ENCODE measurements at regions not wholly inside any gene's neighbourhood (a gene's known extent, or its start where the extent isn't known, plus 50 kb on each side); places are given as distances from the start of the nearest gene placed in this dataset.

- Histone ChIP-seq H3K36me3 (no peaks in the 10 kb centered on the region), H3K4me3 (no peak overlapping the region), H3K9me3 (no peaks in the 10 kb centered on the region), H3K27ac (no peak overlapping the region), H3K4me1 (no peaks in the 10 kb centered on the region), H3K27me3 (no peaks in the 10 kb centered on the region)
- no peak for DNase-seq
- ATAC-seq, result no peak
- 20% methylated on average over 1 of the region's 9 CpGs for WGBS (ENCODE audit: insufficient coverage, low coverage, low lambda C conversion rate, missing lambda C conversion rate)
- TF ChIP-seq CTCF (IDR thresholded peaks at IDR 0.05) (no peak), POLR2A (IDR thresholded peaks at IDR 0.05) (no peak)
- intact Hi-C loops (cut with DNase I), result no loop called here
These were observed 241.3 kb downstream of the RBFOX3 start for GRCh38 chr17:79369532-79369931.

DNA sequence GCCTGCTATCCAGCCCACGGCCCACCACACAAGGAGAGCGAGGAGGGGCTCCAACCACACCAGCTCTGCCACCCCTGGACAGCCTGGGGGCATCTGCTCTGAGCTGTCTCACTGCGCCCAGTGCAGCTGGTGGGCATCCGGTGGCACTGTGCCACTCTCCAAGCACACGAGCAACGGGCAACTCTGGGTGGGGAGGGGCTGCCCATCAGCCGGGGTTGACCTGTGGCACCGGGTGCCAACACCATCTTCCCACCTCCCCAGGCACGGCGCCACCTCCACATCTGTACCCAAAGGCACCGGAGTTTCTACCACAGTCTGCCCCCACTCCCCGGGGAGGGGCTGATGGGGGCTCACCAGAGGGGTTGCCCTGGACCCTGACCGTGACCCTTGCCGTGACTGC lies 241.8 kb downstream of the RBFOX3 start:
- no peaks in the 10 kb centered on the region for H3K27me3 ChIP-seq
- intact Hi-C loops (cut with DNase I), result no loop called here
- no peaks in the 10 kb centered on the region for H3K9me3 ChIP-seq
- H3K4me3 ChIP-seq, result no peak overlapping the region
- no peak for DNase-seq
- 64% methylated on average over 5 of the region's 14 CpGs for WGBS (ENCODE audit: insufficient coverage, low coverage, low lambda C conversion rate, missing lambda C conversion rate)
- no peaks in the 10 kb centered on the region for H3K36me3 ChIP-seq
- TF ChIP-seq CTCF (IDR thresholded peaks at IDR 0.05) (no peak), POLR2A (IDR thresholded peaks at IDR 0.05) (no peak)
- H3K27ac ChIP-seq, result no peak overlapping the region
- no peaks in the 10 kb centered on the region for H3K4me1 ChIP-seq
- ATAC-seq, result no peak

- no peaks in the 10 kb centered on the region for H3K4me1 ChIP-seq
- no peak overlapping the region for H3K4me3 ChIP-seq
- intact Hi-C loops (cut with DNase I), result no loop called here
- H3K36me3 ChIP-seq, result no peaks in the 10 kb centered on the region
- H3K9me3 ChIP-seq, result no peaks in the 10 kb centered on the region
- TF ChIP-seq CTCF (IDR thresholded peaks at IDR 0.05) (no peak), POLR2A (IDR thresholded peaks at IDR 0.05) (no peak)
- DNase-seq (no peak), ATAC-seq (no peak)
- H3K27ac ChIP-seq, result no peak overlapping the region
- WGBS (ENCODE audit: insufficient coverage, low coverage, low lambda C conversion rate, missing lambda C conversion rate), result 66% methylated on average over 8 of the region's 9 CpGs
- H3K27me3 ChIP-seq, result no peaks in the 10 kb centered on the region
These were observed 242.3 kb downstream of the RBFOX3 start for GRCh38 chr17:79368521-79368920.

DNA sequence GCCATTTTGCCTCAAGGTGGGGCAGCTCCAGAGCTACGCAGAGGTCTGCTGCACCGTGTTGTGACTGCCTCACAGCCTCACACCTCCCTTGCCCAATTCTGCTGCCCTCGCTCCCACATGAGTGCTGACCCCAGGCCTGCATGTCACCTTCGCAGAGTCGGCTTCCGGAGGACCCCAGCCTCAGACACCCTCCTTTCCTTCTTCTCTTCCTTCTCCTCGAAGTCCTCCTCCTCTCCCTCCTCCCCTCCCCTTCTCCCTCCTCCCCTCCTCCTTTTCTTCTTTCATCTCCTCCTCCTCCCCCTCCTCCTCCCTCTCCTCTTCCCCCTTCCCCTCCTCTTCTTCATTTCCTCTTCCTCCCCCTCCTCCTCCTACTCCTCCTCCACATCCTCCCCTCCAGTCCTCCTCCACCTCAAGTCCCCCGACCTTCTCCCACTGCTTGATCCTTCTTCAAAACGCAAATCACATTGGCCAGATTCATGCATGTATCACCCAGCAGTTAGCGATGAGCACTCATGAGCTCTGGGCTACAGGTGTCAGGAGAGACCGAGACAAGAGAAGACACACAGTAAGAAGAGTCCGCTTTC lies 243.8 kb downstream of the RBFOX3 start:
- H3K27me3 ChIP-seq, result no peaks in the 10 kb centered on the region
- TF ChIP-seq POLR2A (IDR thresholded peaks at IDR 0.05), result no peak
- TF ChIP-seq CTCF (IDR thresholded peaks at IDR 0.05), result no peak

More for the DNA sequence above, 243.8 kb downstream of the RBFOX3 start:
- H3K9me3 ChIP-seq, result no peaks in the 10 kb centered on the region
- DNase-seq, result no peak
- no peak overlapping the region for H3K4me3 ChIP-seq
- H3K36me3 ChIP-seq, result no peaks in the 10 kb centered on the region
- no peak for ATAC-seq
- no peaks in the 10 kb centered on the region for H3K4me1 ChIP-seq
- WGBS (ENCODE audit: insufficient coverage, low coverage, low lambda C conversion rate, missing lambda C conversion rate), result 49% methylated on average over 11 of the region's 12 CpGs
- no peak overlapping the region for H3K27ac ChIP-seq
- intact Hi-C loops (cut with DNase I), result no loop called here
